Natural killer cell (primary cell): ENCODE measurements at regions not wholly inside any gene's neighbourhood (a gene's known extent, or its start where the extent isn't known, plus 50 kb on each side); places are given as distances from the start of the nearest gene placed in this dataset.

Source experiments
- ATAC-seq, 3 donors: fragments of 150-1000 bp in 2 of 3; fragments of 200-7000 bp in 1 of 3; cut with Tn5 transposase; 1 replicate in 1 of 3; 2 replicates in 2 of 3; pipeline ENCODE4 v1.10.0; 2021; ENCODE audit warnings: mild to moderate bottlenecking in 2 of 3, moderate library complexity in 2 of 3
- DNase-seq, 2 donors: peaks; one replicate each; pipeline versions ENCODE4 v3.0.0 to v3.0.0-alpha.2; 2013 to 2021; ENCODE audit warnings: mixed read lengths in 1 of 2
- H3K27ac ChIP-seq: one replicate; pipeline ENCODE4 v1.5.1; 2013; ENCODE audit warnings: mild to moderate bottlenecking, low read length
- H3K27me3 ChIP-seq: one replicate; pipeline ENCODE4 v1.6.1; 2013; ENCODE audit warnings: low read length; ENCODE audit not compliant: control insufficient read depth, insufficient read depth
- H3K36me3 ChIP-seq: one replicate; pipeline ENCODE4 v1.6.1; 2013; ENCODE audit warnings: low read length; ENCODE audit not compliant: control insufficient read depth, insufficient read depth
- H3K4me1 ChIP-seq: one replicate; pipeline ENCODE4 v1.6.1; 2013; ENCODE audit warnings: low read length; ENCODE audit not compliant: control insufficient read depth, insufficient read depth
- H3K4me3 ChIP-seq: one replicate; pipeline ENCODE4 v1.5.1; 2013; ENCODE audit warnings: low read length
- H3K9me3 ChIP-seq: one replicate; pipeline ENCODE4 v1.6.1; 2013; ENCODE audit warnings: low read length; ENCODE audit not compliant: control insufficient read depth, insufficient read depth
- H3K27ac Mint-ChIP-seq, 2 donors: one replicate each; pipeline ENCODE4 v1.8.0; 2022; ENCODE audit warnings: mild to moderate bottlenecking in 2 of 2, mixed read lengths in 2 of 2, moderate library complexity in 1 of 2
- H3K27me3 Mint-ChIP-seq, 2 donors: one replicate each; pipeline ENCODE4 v1.8.0; 2022; ENCODE audit warnings: low read depth in 2 of 2, mixed read lengths in 2 of 2
- H3K36me3 Mint-ChIP-seq: one replicate; pipeline ENCODE4 v1.8.0; 2022; ENCODE audit warnings: mixed read lengths
- H3K4me1 Mint-ChIP-seq, 2 donors: one replicate each; pipeline ENCODE4 v1.8.0; 2022; ENCODE audit warnings: mixed read lengths in 2 of 2
- H3K4me3 Mint-ChIP-seq: one replicate; pipeline ENCODE4 v1.8.0; 2022; ENCODE audit warnings: mild to moderate bottlenecking, moderate library complexity, mixed read lengths
- H3K9me3 Mint-ChIP-seq, 2 donors: one replicate each; pipeline ENCODE4 v1.8.0; 2022; ENCODE audit warnings: mixed read lengths in 2 of 2
- CTCF ChIP-seq: fragments of 200-600 bp; IDR thresholded peaks from one replicate; pipeline ENCODE4 v1.8.0; 2022; ENCODE audit warnings: antibody characterized with exemption
- WGBS: methylation state at CpG from one replicate; pipeline ENCODE4 v1.1.7; 2013; ENCODE audit warnings: missing lambda C conversion rate; ENCODE audit not compliant: insufficient coverage; 5-methylcytosine and 5-hydroxymethylcytosine counted together
- intact Hi-C: fragments of 100-400 bp; cut with micrococcal nuclease; formaldehyde crosslinking; loops from one replicate; pipeline ENCODE4 v1.14.2; 2022

GRCh38 chr5:4909086-4909485, 231.0 kb upstream of the ADAMTS16 start:
- DNase-seq (no peak), ATAC-seq (no peak)
- intact Hi-C loops = no loop called here
- H3K27ac ChIP-seq = no peak overlapping the region
- H3K4me3 ChIP-seq = no peak overlapping the region
- no peaks in the 10 kb centered on the region for H3K9me3 ChIP-seq
- WGBS = 91% methylated on average over 5 of the region's 5 CpGs
- no peaks in the 10 kb centered on the region for H3K27me3 Mint-ChIP-seq
- no peaks in the 10 kb centered on the region for H3K4me1 Mint-ChIP-seq
- no peaks in the 10 kb centered on the region for H3K27me3 ChIP-seq
- peaks cover 0 to 4% of the 10 kb centered on the region in 2 donors for H3K9me3 Mint-ChIP-seq
- no peak for TF ChIP-seq CTCF
- H3K36me3 Mint-ChIP-seq = no peaks in the 10 kb centered on the region
- no peak overlapping the region for H3K4me3 Mint-ChIP-seq
- no peak overlapping the region for H3K27ac Mint-ChIP-seq
- H3K4me1 ChIP-seq = no peaks in the 10 kb centered on the region
- no peaks in the 10 kb centered on the region for H3K36me3 ChIP-seq

- Mint-ChIP-seq H3K9me3 (peaks cover 2 to 10% of the 10 kb centered on the region in 2 donors), H3K4me3 (no peak overlapping the region), H3K36me3 (no peaks in the 10 kb centered on the region), H3K27me3 (no peaks in the 10 kb centered on the region), H3K4me1 (no peaks in the 10 kb centered on the region), H3K27ac (no peak overlapping the region)
- ATAC-seq (no peak), DNase-seq (no peak)
- Histone ChIP-seq H3K27ac (no peak overlapping the region), H3K4me1 (no peaks in the 10 kb centered on the region), H3K9me3 (no peaks in the 10 kb centered on the region), H3K36me3 (no peaks in the 10 kb centered on the region), H3K27me3 (no peaks in the 10 kb centered on the region), H3K4me3 (no peak overlapping the region)
- no peak for TF ChIP-seq CTCF
- WGBS = 83% methylated on average over 6 of the region's 6 CpGs
- intact Hi-C loops = no loop called here
These were observed 228.3 kb upstream of the ADAMTS16 start for GRCh38 chr5:4911646-4912403.

GRCh38 chr5:4921929-4922328, 218.2 kb upstream of the ADAMTS16 start:
- 77% methylated on average over 5 of the region's 5 CpGs for WGBS
- Histone ChIP-seq H3K4me3 (no peak overlapping the region), H3K4me1 (no peaks in the 10 kb centered on the region), H3K27ac (no peak overlapping the region), H3K27me3 (no peaks in the 10 kb centered on the region), H3K36me3 (no peaks in the 10 kb centered on the region), H3K9me3 (no peaks in the 10 kb centered on the region)
- ATAC-seq = no peak
- Mint-ChIP-seq H3K27me3 (no peaks in the 10 kb centered on the region), H3K9me3 (peaks cover 3 to 4% of the 10 kb centered on the region in 2 donors), H3K4me1 (no peaks in the 10 kb centered on the region), H3K4me3 (no peak overlapping the region), H3K36me3 (no peaks in the 10 kb centered on the region), H3K27ac (no peak overlapping the region)
- intact Hi-C loops = no loop called here
- no peak for DNase-seq
- no peak for TF ChIP-seq CTCF

GRCh38 chr5:4924577-4924976, 215.6 kb upstream of the ADAMTS16 start:
- no peak for TF ChIP-seq CTCF
- Mint-ChIP-seq H3K9me3 (peaks cover 0 to 2% of the 10 kb centered on the region in 2 donors), H3K4me1 (no peaks in the 10 kb centered on the region), H3K36me3 (no peaks in the 10 kb centered on the region), H3K27me3 (no peaks in the 10 kb centered on the region), H3K27ac (no peak overlapping the region), H3K4me3 (no peak overlapping the region)
- WGBS = 78% methylated on average over 4 of the region's 4 CpGs
- DNase-seq (no peak), ATAC-seq (no peak)
- H3K27me3 ChIP-seq = no peaks in the 10 kb centered on the region
- no peaks in the 10 kb centered on the region for H3K36me3 ChIP-seq
- no peaks in the 10 kb centered on the region for H3K9me3 ChIP-seq
- intact Hi-C loops = no loop called here
- no peak overlapping the region for H3K27ac ChIP-seq
- H3K4me3 ChIP-seq = no peak overlapping the region
- no peaks in the 10 kb centered on the region for H3K4me1 ChIP-seq
